SKM-1 treated with dmso at 0.1 percent for 144 hours (cell line): ENCODE measurements at regions not wholly inside any gene's neighbourhood (a gene's known extent, or its start where the extent isn't known, plus 50 kb on each side); places are given as distances from the start of the nearest gene placed in this dataset.

ENCODE experiments used
- DNase-seq: peaks from one replicate; lab custom pipeline; 2025; ENCODE audit not compliant: unreplicated experiment; lab: John Stamatoyannopoulos, UW

- DNase-seq, result no peak
Observed at GRCh38 chr3:104519468-104520227, 847.1 kb upstream of the ALCAM start.

- no peak for DNase-seq
Observed at GRCh38 chr3:104520228-104520655, 846.5 kb upstream of the ALCAM start.

GRCh38 chr3:104521606-104522336 is 844.9 kb upstream of the ALCAM start:
- peak; percentile 42 for DNase-seq

- no peak for DNase-seq
Observed at GRCh38 chr3:104523136-104523535, 843.6 kb upstream of the ALCAM start.

GRCh38 chr3:104526901-104527401 is 839.8 kb upstream of the ALCAM start:
- DNase-seq, result peak; percentile 32

GRCh38 chr3:104530934-104531333 is 835.8 kb upstream of the ALCAM start:
- DNase-seq, result no peak

- no peak for DNase-seq
Observed at GRCh38 chr3:104536715-104537114, 830.0 kb upstream of the ALCAM start.

GRCh38 chr3:104537323-104537722 is 829.4 kb upstream of the ALCAM start:
- DNase-seq, result no peak

- DNase-seq, result no peak
Observed at GRCh38 chr3:104546301-104546700, 820.4 kb upstream of the ALCAM start.

GRCh38 chr3:104547031-104547430 is 819.7 kb upstream of the ALCAM start:
- DNase-seq, result no peak

- DNase-seq, result no peak
Observed at GRCh38 chr3:104548401-104548800, 818.3 kb upstream of the ALCAM start.

GRCh38 chr3:104549099-104549714 is 817.5 kb upstream of the ALCAM start:
- DNase-seq, result no peak

GRCh38 chr3:104553121-104553520 is 813.6 kb upstream of the ALCAM start:
- no peak for DNase-seq

GRCh38 chr3:104554425-104554824 is 812.3 kb upstream of the ALCAM start:
- DNase-seq, result no peak

GRCh38 chr3:104555728-104556127 is 811.0 kb upstream of the ALCAM start:
- no peak for DNase-seq

- DNase-seq, result peak; percentile 82
Observed at GRCh38 chr3:104556372-104557078, 810.2 kb upstream of the ALCAM start.

GRCh38 chr3:104561324-104561723 is 805.4 kb upstream of the ALCAM start:
- no peak for DNase-seq

- DNase-seq, result peak; percentile 31
Observed at GRCh38 chr3:104564045-104564643, 802.6 kb upstream of the ALCAM start.

- no peak for DNase-seq
Observed at GRCh38 chr3:104566054-104566453, 800.7 kb upstream of the ALCAM start.

GRCh38 chr3:104575634-104576033 is 791.1 kb upstream of the ALCAM start:
- DNase-seq, result no peak

- DNase-seq, result no peak
Observed at GRCh38 chr3:104578558-104578957, 788.2 kb upstream of the ALCAM start.
